SK-N-SH treated with all-trans-retinoic acid at 6 μM for 48 hours (cell line): ENCODE measurements at regions not wholly inside any gene's neighbourhood (a gene's known extent, or its start where the extent isn't known, plus 50 kb on each side); places are given as distances from the start of the nearest gene placed in this dataset.

Experiments used
- ATAC-seq: fragments of 200-7000 bp; cut with Tn5 transposase; 3 replicates; pipeline ENCODE4 v1.9.1; 2020; ENCODE audit warnings: mild to moderate bottlenecking, moderate library complexity
- ARNTL ChIP-seq: fragments of 450-650 bp; formaldehyde crosslinking; IDR thresholded peaks from 2 replicates; pipeline ENCODE4 v1.5.0; 2020; ENCODE audit warnings: low read depth, mild to moderate bottlenecking, moderate library complexity, borderline replicate concordance
- BACH2 ChIP-seq: fragments of 250-450 bp; sonication (Bioruptor Pico); IDR thresholded peaks from 2 replicates; pipeline ENCODE4 v1.9.0; 2021; ENCODE audit warnings: mild to moderate bottlenecking, borderline replicate concordance
- CSDC2 ChIP-seq: fragments of 250-450 bp; sonication (Bioruptor Pico); IDR thresholded peaks from 2 replicates; pipeline ENCODE4 v1.5.0; 2020; ENCODE audit warnings: mild to moderate bottlenecking, moderate library complexity
- ESRRG ChIP-seq: fragments of 250-450 bp; sonication (Bioruptor Pico); IDR thresholded peaks from 2 replicates; pipeline ENCODE4 v1.6.1; 2021; ENCODE audit warnings: mild to moderate bottlenecking
- GLIS3 ChIP-seq: fragments of 250-450 bp; sonication (Bioruptor Pico); IDR thresholded peaks from 2 replicates; pipeline ENCODE4 v1.5.0; 2020; ENCODE audit warnings: mild to moderate bottlenecking, moderate library complexity
- ISL1 ChIP-seq: fragments of 250-450 bp; sonication (Bioruptor Pico); IDR thresholded peaks from 2 replicates; pipeline ENCODE4 v2.1.2; 2022; ENCODE audit warnings: mild to moderate bottlenecking, moderate library complexity
- OSR1 ChIP-seq: fragments of 250-450 bp; sonication (Bioruptor Pico); IDR thresholded peaks from 2 replicates; pipeline ENCODE4 v1.8.0; 2022; ENCODE audit warnings: moderate library complexity, mild to moderate bottlenecking, inconsistent platforms
- PPARA ChIP-seq: fragments of 250-450 bp; sonication (Bioruptor Pico); IDR thresholded peaks from 2 replicates; pipeline ENCODE4 v1.5.0; 2020; ENCODE audit warnings: mild to moderate bottlenecking, borderline replicate concordance
- RARB ChIP-seq: fragments of 250-450 bp; sonication (Bioruptor Pico); IDR thresholded peaks from 2 replicates; pipeline ENCODE4 v1.8.0; 2021; ENCODE audit warnings: mild to moderate bottlenecking, moderate library complexity
- SNAI2 ChIP-seq: fragments of 250-450 bp; sonication (Bioruptor Pico); IDR thresholded peaks from 2 replicates; pipeline ENCODE4 v1.5.0; 2020; ENCODE audit warnings: mild to moderate bottlenecking, moderate library complexity
- TCF4 ChIP-seq: fragments of 250-450 bp; sonication (Bioruptor Pico); IDR thresholded peaks from 2 replicates; pipeline ENCODE4 v1.8.0; 2021; ENCODE audit warnings: mild to moderate bottlenecking, moderate library complexity, borderline replicate concordance
- TOX ChIP-seq: fragments of 250-450 bp; sonication (Bioruptor Pico); IDR thresholded peaks from 2 replicates; pipeline ENCODE4 v1.8.0; 2021; ENCODE audit warnings: mild to moderate bottlenecking, moderate library complexity, borderline replicate concordance
- ZC3H10 ChIP-seq: fragments of 250-450 bp; sonication (Bioruptor Pico); IDR thresholded peaks from 2 replicates; pipeline ENCODE4 v1.5.1; 2021; ENCODE audit warnings: mild to moderate bottlenecking, moderate library complexity
- ZFP3 ChIP-seq: fragments of 250-450 bp; sonication (Bioruptor Pico); IDR thresholded peaks from 2 replicates; pipeline ENCODE4 v1.5.0; 2020; ENCODE audit warnings: mild to moderate bottlenecking, moderate library complexity
- ZFP30 ChIP-seq: fragments of 450-650 bp; formaldehyde crosslinking; IDR thresholded peaks from 2 replicates; pipeline ENCODE4 v1.5.0; 2022; ENCODE audit warnings: mild to moderate bottlenecking, moderate library complexity
- ZNF565 ChIP-seq: fragments of 450-650 bp; formaldehyde crosslinking; conservative IDR thresholded peaks from 2 replicates; pipeline ENCODE4 v1.5.0; 2020; ENCODE audit warnings: low read depth, mild to moderate bottlenecking, moderate library complexity
- ZNF70 ChIP-seq: fragments of 450-650 bp; formaldehyde crosslinking; IDR thresholded peaks from 2 replicates; pipeline ENCODE4 v1.5.0; 2020; ENCODE audit warnings: mild to moderate bottlenecking, moderate library complexity
- ZNF8 ChIP-seq: fragments of 450-650 bp; formaldehyde crosslinking; IDR thresholded peaks from 2 replicates; pipeline ENCODE4 v1.5.0; 2020; ENCODE audit warnings: mild to moderate bottlenecking, moderate library complexity
- TF ChIP-seq, protein P1 (sequence below): fragments of 250-450 bp; sonication (Bioruptor Pico); IDR thresholded peaks from 2 replicates; pipeline ENCODE4 v1.5.1; 2021; ENCODE audit warnings: mild to moderate bottlenecking, moderate library complexity
- TF ChIP-seq, protein P2 (sequence below): fragments of 250-450 bp; sonication (Bioruptor Pico); IDR thresholded peaks from 2 replicates; pipeline ENCODE4 v1.8.0; 2020; ENCODE audit warnings: mild to moderate bottlenecking, moderate library complexity, borderline replicate concordance
- TF ChIP-seq, protein P3 (sequence below): fragments of 250-450 bp; sonication (Bioruptor Pico); IDR thresholded peaks from 2 replicates; pipeline ENCODE4 v1.8.0; 2021; ENCODE audit warnings: low read depth, mild to moderate bottlenecking, moderate library complexity, borderline replicate concordance
- TF ChIP-seq, protein P4 (sequence below): fragments of 250-450 bp; sonication (Bioruptor Pico); IDR thresholded peaks from 2 replicates; pipeline ENCODE4 v1.5.0; 2020; ENCODE audit warnings: mild to moderate bottlenecking, moderate library complexity
- TF ChIP-seq, protein P5 (sequence below): fragments of 250-450 bp; sonication (Bioruptor Pico); IDR thresholded peaks from 2 replicates; pipeline ENCODE4 v1.5.1; 2020; ENCODE audit warnings: low read depth, mild to moderate bottlenecking, moderate library complexity

DNA sequence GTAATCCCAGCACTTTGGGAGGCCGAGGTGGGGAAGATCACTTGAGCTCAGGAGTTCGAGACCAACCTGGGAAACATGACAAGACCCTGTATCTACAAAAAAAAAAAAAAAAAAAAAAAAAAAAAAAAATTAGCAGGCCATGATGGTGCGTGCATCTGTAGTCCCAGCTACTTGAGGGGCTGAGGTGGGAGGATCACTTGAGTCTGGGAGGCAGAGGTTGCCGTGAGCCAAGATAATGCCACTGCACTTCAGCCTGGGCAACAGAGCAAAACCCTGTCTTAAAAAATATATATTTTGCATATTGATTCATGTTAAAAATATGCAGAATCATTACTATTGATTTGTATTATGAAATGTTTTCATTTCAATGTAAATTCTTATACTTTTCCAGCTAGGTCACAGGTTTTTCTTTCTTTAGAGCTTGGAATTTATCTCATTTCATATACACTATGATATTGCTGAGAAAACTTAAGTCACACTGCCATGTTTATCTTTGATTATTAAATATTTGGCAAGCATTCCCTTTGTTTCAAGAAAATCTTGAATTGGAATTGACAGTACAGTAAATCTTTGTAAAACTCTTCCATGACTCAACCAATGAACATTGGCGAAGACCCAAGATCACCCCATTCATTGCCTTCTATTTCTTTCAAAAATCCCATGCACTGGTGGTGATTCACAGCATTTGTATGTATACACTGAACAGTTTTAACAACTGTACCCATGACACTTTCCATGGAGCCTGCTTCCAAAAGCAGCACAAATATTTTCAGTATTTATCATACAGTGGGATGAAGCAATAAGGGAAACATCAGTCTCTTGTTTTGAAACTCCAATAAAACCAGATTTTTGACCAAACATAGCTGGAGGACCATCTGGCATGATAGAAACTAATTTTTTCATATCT is 83.5 kb upstream of the TNRC6A start:
- TF ChIP-seq RARB (CRISPR knock-in tag) (no peak), ISL1 (CRISPR knock-in tag) (peak; percentile 90), PPARA (no peak), SNAI2 (CRISPR knock-in tag) (no peak), OSR1 (CRISPR knock-in tag) (no peak), ZNF8 (CRISPR knock-in tag) (no peak), ESRRG (no peak), ZFP30 (CRISPR knock-in tag) (no peak), ZFP3 (no peak), ARNTL (CRISPR knock-in tag) (no peak), TCF4 (CRISPR knock-in tag) (no peak), ZC3H10 (CRISPR knock-in tag) (0 out of 2 replicates have a peak, but pooled peaks have one; percentile 20), TOX (CRISPR knock-in tag) (no peak; the same call in 1 of the 2 replicates), BACH2 (no peak), GLIS3 (CRISPR knock-in tag) (no peak), CSDC2 (CRISPR knock-in tag) (no peak), ZNF565 (no peak), ZNF70 (CRISPR knock-in tag) (no peak)
- TF ChIP-seq, protein P1, sequence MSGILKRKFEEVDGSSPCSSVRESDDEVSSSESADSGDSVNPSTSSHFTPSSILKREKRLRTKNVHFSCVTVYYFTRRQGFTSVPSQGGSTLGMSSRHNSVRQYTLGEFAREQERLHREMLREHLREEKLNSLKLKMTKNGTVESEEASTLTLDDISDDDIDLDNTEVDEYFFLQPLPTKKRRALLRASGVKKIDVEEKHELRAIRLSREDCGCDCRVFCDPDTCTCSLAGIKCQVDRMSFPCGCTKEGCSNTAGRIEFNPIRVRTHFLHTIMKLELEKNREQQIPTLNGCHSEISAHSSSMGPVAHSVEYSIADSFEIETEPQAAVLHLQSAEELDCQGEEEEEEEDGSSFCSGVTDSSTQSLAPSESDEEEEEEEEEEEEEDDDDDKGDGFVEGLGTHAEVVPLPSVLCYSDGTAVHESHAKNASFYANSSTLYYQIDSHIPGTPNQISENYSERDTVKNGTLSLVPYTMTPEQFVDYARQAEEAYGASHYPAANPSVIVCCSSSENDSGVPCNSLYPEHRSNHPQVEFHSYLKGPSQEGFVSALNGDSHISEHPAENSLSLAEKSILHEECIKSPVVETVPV (CRISPR knock-in tag) = no peak
- TF ChIP-seq, protein P2, sequence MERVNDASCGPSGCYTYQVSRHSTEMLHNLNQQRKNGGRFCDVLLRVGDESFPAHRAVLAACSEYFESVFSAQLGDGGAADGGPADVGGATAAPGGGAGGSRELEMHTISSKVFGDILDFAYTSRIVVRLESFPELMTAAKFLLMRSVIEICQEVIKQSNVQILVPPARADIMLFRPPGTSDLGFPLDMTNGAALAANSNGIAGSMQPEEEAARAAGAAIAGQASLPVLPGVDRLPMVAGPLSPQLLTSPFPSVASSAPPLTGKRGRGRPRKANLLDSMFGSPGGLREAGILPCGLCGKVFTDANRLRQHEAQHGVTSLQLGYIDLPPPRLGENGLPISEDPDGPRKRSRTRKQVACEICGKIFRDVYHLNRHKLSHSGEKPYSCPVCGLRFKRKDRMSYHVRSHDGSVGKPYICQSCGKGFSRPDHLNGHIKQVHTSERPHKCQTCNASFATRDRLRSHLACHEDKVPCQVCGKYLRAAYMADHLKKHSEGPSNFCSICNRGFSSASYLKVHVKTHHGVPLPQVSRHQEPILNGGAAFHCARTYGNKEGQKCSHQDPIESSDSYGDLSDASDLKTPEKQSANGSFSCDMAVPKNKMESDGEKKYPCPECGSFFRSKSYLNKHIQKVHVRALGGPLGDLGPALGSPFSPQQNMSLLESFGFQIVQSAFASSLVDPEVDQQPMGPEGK (CRISPR knock-in tag) = no peak
- TF ChIP-seq, protein P3, sequence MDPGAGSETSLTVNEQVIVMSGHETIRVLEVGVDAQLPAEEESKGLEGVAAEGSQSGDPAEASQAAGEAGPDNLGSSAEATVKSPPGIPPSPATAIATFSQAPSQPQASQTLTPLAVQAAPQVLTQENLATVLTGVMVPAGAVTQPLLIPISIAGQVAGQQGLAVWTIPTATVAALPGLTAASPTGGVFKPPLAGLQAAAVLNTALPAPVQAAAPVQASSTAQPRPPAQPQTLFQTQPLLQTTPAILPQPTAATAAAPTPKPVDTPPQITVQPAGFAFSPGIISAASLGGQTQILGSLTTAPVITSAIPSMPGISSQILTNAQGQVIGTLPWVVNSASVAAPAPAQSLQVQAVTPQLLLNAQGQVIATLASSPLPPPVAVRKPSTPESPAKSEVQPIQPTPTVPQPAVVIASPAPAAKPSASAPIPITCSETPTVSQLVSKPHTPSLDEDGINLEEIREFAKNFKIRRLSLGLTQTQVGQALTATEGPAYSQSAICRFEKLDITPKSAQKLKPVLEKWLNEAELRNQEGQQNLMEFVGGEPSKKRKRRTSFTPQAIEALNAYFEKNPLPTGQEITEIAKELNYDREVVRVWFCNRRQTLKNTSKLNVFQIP (CRISPR knock-in tag) = no peak
- TF ChIP-seq, protein P4, sequence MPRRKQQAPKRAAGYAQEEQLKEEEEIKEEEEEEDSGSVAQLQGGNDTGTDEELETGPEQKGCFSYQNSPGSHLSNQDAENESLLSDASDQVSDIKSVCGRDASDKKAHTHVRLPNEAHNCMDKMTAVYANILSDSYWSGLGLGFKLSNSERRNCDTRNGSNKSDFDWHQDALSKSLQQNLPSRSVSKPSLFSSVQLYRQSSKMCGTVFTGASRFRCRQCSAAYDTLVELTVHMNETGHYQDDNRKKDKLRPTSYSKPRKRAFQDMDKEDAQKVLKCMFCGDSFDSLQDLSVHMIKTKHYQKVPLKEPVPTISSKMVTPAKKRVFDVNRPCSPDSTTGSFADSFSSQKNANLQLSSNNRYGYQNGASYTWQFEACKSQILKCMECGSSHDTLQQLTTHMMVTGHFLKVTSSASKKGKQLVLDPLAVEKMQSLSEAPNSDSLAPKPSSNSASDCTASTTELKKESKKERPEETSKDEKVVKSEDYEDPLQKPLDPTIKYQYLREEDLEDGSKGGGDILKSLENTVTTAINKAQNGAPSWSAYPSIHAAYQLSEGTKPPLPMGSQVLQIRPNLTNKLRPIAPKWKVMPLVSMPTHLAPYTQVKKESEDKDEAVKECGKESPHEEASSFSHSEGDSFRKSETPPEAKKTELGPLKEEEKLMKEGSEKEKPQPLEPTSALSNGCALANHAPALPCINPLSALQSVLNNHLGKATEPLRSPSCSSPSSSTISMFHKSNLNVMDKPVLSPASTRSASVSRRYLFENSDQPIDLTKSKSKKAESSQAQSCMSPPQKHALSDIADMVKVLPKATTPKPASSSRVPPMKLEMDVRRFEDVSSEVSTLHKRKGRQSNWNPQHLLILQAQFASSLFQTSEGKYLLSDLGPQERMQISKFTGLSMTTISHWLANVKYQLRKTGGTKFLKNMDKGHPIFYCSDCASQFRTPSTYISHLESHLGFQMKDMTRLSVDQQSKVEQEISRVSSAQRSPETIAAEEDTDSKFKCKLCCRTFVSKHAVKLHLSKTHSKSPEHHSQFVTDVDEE (CRISPR knock-in tag) = no peak
- TF ChIP-seq, protein P5, sequence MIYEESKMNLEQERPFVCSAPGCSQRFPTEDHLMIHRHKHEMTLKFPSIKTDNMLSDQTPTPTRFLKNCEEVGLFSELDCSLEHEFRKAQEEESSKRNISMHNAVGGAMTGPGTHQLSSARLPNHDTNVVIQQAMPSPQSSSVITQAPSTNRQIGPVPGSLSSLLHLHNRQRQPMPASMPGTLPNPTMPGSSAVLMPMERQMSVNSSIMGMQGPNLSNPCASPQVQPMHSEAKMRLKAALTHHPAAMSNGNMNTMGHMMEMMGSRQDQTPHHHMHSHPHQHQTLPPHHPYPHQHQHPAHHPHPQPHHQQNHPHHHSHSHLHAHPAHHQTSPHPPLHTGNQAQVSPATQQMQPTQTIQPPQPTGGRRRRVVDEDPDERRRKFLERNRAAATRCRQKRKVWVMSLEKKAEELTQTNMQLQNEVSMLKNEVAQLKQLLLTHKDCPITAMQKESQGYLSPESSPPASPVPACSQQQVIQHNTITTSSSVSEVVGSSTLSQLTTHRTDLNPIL (CRISPR knock-in tag) = 0 out of 2 replicates have a peak, but pooled peaks have one; percentile 25
- TF ChIP-seq, all 23 proteins: peak for 3
- peak; percentile 96 for ATAC-seq

DNA sequence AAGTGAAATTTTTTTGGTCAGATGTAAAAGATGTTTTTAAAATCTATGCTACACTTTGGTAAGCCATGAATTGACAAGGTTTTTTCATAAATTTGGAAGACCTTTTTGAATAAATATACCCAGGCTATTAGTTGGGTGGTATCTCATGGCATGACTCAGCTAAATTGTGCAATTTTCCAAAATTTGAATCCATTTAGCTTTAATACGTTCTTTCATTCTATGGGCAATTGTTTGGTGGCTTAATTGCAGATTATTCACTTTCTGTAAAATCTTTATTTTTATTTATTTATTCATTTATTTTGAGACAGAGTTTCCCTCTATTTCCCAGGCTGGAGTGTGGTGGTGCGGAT is 82.8 kb upstream of the TNRC6A start:
- ATAC-seq = no peak
- TF ChIP-seq, protein P2 (CRISPR knock-in tag) = no peak
- TF ChIP-seq ISL1 (CRISPR knock-in tag) (no peak), ZNF565 (no peak), ZFP3 (no peak), BACH2 (no peak), RARB (CRISPR knock-in tag) (no peak), ZFP30 (CRISPR knock-in tag) (no peak), ZNF70 (CRISPR knock-in tag) (no peak), OSR1 (CRISPR knock-in tag) (no peak), CSDC2 (CRISPR knock-in tag) (no peak)
- TF ChIP-seq, protein P4 (CRISPR knock-in tag) = no peak
